ENCODE measurements at regions not wholly inside any gene's neighbourhood (a gene's known extent, or its start where the extent isn't known, plus 50 kb on each side); places are given as distances from the start of the nearest gene placed in this dataset.
"Not testable (repeated sequence)": the region's sequence is repeated elsewhere in the genome, so short reads cannot be mapped to it uniquely, and the experiment has no call there.

- no peak for DNase-seq (ENCODE audit: low spot score)
These were observed 157.9 kb upstream of the TAS2R1 start for GRCh38 chr5:9787861-9788600.

GRCh38 chr5:9786380-9787360, 156.5 kb upstream of the TAS2R1 start:
- no peak for DNase-seq (ENCODE audit: low spot score)

GRCh38 chr5:9785751-9786150, 155.6 kb upstream of the TAS2R1 start:
- DNase-seq (ENCODE audit: low spot score), result no peak

GRCh38 chr5:9784231-9784630, 154.1 kb upstream of the TAS2R1 start:
- DNase-seq (ENCODE audit: low spot score), result no peak

GRCh38 chr5:9782826-9783560, 152.8 kb upstream of the TAS2R1 start:
- no peak for DNase-seq (ENCODE audit: low spot score)

GRCh38 chr5:9781890-9782289, 151.7 kb upstream of the TAS2R1 start:
- DNase-seq (ENCODE audit: low spot score), result no peak

GRCh38 chr5:9781275-9781674, 151.1 kb upstream of the TAS2R1 start:
- no peak for DNase-seq (ENCODE audit: low spot score)

GRCh38 chr5:9780501-9780900, 150.3 kb upstream of the TAS2R1 start:
- DNase-seq (ENCODE audit: low spot score), result no peak

GRCh38 chr5:9776525-9776924, 146.4 kb upstream of the TAS2R1 start:
- DNase-seq (ENCODE audit: low spot score), result no peak

- DNase-seq (ENCODE audit: low spot score), result no peak
These were observed 145.2 kb upstream of the TAS2R1 start for GRCh38 chr5:9775339-9775738.

- peak; percentile 45 for DNase-seq (ENCODE audit: low spot score)
These were observed 144.4 kb upstream of the TAS2R1 start for GRCh38 chr5:9774472-9775079.

GRCh38 chr5:9771079-9771478, 140.9 kb upstream of the TAS2R1 start:
- no peak for DNase-seq (ENCODE audit: low spot score)

GRCh38 chr5:9766581-9766980, 136.4 kb upstream of the TAS2R1 start:
- no peak for DNase-seq (ENCODE audit: low spot score)

GRCh38 chr5:9765419-9766140, 135.4 kb upstream of the TAS2R1 start:
- no peak for DNase-seq (ENCODE audit: low spot score)

- DNase-seq (ENCODE audit: low spot score), result no peak
These were observed 131.6 kb upstream of the TAS2R1 start for GRCh38 chr5:9761706-9762105.

GRCh38 chr5:9752670-9753069, 122.5 kb upstream of the TAS2R1 start:
- not testable (repeated sequence) for DNase-seq (ENCODE audit: low spot score)

- DNase-seq (ENCODE audit: low spot score), result no peak
These were observed 113.4 kb upstream of the TAS2R1 start for GRCh38 chr5:9743507-9743906.

GRCh38 chr5:9742848-9743247, 112.7 kb upstream of the TAS2R1 start:
- no peak for DNase-seq (ENCODE audit: low spot score)

GRCh38 chr5:9739135-9739534, 109.0 kb upstream of the TAS2R1 start:
- no peak for DNase-seq (ENCODE audit: low spot score)

GRCh38 chr5:9737265-9737664, 107.1 kb upstream of the TAS2R1 start:
- DNase-seq (ENCODE audit: low spot score), result no peak

- no peak for DNase-seq (ENCODE audit: low spot score)
These were observed 103.3 kb upstream of the TAS2R1 start for GRCh38 chr5:9733486-9733885.
